Activated CD8-positive, alpha-beta T cell treated with anti-CD3 and anti-CD28 coated beads for 36 hours (primary cell): ENCODE measurements at regions not wholly inside any gene's neighbourhood (a gene's known extent, or its start where the extent isn't known, plus 50 kb on each side); places are given as distances from the start of the nearest gene placed in this dataset.

Source experiments
- ATAC-seq: fragments of 200-7000 bp; cut with Tn5 transposase; one replicate; pipeline ENCODE4 v1.10.0; 2021; ENCODE audit warnings: mild to moderate bottlenecking, moderate library complexity
- CTCF ChIA-PET: fragments of 350-600 bp; sonication (Branson Sonifier 250); formaldehyde crosslinking; loops from one replicate; lab custom pipeline; 2021; ENCODE audit warnings: antibody characterized with exemption; lab: Charles Lee
- POLR2A ChIA-PET: fragments of 350-600 bp; sonication (Branson Sonifier 250); formaldehyde crosslinking; loops from one replicate; lab custom pipeline; 2021; ENCODE audit warnings: antibody characterized with exemption; lab: Charles Lee
- DNase-seq: peaks from one replicate; pipeline ENCODE4 v3.0.0-alpha.2; 2020
- H3K27ac Mint-ChIP-seq: one replicate; pipeline ENCODE4 v1.8.0; 2021; ENCODE audit warnings: mild to moderate bottlenecking, mixed read lengths
- H3K27me3 Mint-ChIP-seq: one replicate; pipeline ENCODE4 v1.8.0; 2021; ENCODE audit warnings: mixed read lengths
- H3K36me3 Mint-ChIP-seq: one replicate; pipeline ENCODE4 v1.8.0; 2021; ENCODE audit warnings: low read depth, mixed read lengths
- H3K4me1 Mint-ChIP-seq: one replicate; pipeline ENCODE4 v1.8.0; 2021; ENCODE audit warnings: low read depth, mixed read lengths
- H3K4me3 Mint-ChIP-seq: one replicate; pipeline ENCODE4 v1.8.0; 2021; ENCODE audit warnings: mild to moderate bottlenecking, moderate library complexity, mixed read lengths
- H3K9me3 Mint-ChIP-seq: one replicate; pipeline ENCODE4 v1.8.0; 2021; ENCODE audit warnings: mixed read lengths
- intact Hi-C: fragments of 100-400 bp; cut with micrococcal nuclease; formaldehyde crosslinking; loops from one replicate; pipeline ENCODE4 v1.10.0; 2022
- TF ChIP-seq, protein P1 (sequence below): fragments of 200-600 bp; IDR thresholded peaks from one replicate; pipeline ENCODE4 v1.8.0; 2022; ENCODE audit warnings: antibody characterized with exemption, mild to moderate bottlenecking

DNA sequence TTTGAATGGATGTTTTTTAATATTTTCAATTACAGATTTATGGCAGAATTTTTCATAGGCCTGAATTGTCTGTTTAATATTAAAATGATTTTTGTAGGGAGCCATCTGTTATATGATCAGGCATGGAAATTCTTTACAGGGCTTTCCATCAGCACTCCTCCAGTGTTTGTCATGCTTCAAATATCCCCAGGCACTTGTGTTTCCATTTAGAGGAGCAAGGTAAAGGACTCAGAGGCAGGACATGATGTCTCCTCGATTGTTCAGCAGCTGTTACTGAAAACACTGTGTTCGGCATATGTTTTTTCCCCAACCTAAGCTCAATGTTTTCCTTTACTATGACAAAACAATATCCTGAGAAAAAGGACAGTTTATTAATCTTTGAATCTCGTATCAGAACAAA is 172.3 kb upstream of the RFX3 start:
- no peak for ATAC-seq
- intact Hi-C loops, result no loop called here
- Mint-ChIP-seq H3K27ac (no peak overlapping the region), H3K4me3 (no peak overlapping the region), H3K27me3 (peaks cover 22% of the 10 kb centered on the region), H3K36me3 (no peaks in the 10 kb centered on the region), H3K9me3 (peaks cover 5% of the 10 kb centered on the region), H3K4me1 (no peaks in the 10 kb centered on the region)
- no peak for DNase-seq
- ChIA-PET POLR2A (no interaction called here), CTCF (no interaction called here)
- TF ChIP-seq, protein P1, sequence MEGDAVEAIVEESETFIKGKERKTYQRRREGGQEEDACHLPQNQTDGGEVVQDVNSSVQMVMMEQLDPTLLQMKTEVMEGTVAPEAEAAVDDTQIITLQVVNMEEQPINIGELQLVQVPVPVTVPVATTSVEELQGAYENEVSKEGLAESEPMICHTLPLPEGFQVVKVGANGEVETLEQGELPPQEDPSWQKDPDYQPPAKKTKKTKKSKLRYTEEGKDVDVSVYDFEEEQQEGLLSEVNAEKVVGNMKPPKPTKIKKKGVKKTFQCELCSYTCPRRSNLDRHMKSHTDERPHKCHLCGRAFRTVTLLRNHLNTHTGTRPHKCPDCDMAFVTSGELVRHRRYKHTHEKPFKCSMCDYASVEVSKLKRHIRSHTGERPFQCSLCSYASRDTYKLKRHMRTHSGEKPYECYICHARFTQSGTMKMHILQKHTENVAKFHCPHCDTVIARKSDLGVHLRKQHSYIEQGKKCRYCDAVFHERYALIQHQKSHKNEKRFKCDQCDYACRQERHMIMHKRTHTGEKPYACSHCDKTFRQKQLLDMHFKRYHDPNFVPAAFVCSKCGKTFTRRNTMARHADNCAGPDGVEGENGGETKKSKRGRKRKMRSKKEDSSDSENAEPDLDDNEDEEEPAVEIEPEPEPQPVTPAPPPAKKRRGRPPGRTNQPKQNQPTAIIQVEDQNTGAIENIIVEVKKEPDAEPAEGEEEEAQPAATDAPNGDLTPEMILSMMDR, result no peak

DNA sequence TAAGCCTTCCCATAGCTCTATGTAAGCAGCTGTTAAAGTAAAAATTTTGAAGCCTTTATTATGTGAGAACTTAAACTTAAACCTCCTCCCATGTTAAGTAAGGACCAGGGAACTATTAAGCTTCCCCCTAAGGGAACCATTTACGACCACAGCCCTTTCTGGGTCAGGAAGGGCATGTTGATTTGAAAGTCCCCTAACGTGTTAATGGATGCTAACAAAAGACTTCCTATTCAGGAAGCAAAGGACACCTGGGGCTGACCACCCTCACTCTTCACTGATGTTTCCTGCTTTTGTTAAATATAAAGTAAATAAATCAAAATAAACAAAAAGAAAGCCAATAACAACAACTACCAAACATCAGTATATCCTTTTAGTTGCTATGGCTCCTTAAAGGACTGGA is 170.6 kb upstream of the RFX3 start:
- Mint-ChIP-seq H3K36me3 (no peaks in the 10 kb centered on the region), H3K4me3 (no peak overlapping the region), H3K4me1 (no peaks in the 10 kb centered on the region), H3K9me3 (peaks cover 5% of the 10 kb centered on the region), H3K27me3 (peaks cover 20% of the 10 kb centered on the region), H3K27ac (no peak overlapping the region)
- DNase-seq (no peak), ATAC-seq (no peak)
- TF ChIP-seq, protein P1, result no peak
- ChIA-PET CTCF (no interaction called here), POLR2A (no interaction called here)
- intact Hi-C loops, result no loop called here

DNA sequence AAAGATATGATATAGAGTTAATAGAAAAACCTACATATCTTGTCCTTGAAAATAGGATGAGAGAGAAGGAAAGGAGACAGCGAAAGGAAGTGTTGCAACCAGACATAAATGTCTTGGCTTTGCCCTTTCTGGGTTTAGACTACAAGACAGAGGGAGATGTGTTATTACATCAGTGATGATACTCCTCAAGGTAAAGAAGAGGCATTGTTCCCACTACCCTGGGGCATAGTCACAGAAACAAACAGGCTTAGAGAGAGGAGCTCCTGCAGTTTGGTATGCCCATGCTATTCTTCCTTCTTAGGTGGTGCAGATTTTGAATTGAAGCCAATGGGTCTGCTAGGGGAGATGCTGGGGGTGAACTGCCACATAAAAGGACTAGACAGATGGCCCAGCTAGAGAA is 166.8 kb upstream of the RFX3 start:
- CTCF ChIA-PET, result no interaction called here
- no peak for DNase-seq
- TF ChIP-seq, protein P1, result no peak
- intact Hi-C loops, result no loop called here
- H3K27ac Mint-ChIP-seq, result no peak overlapping the region
- POLR2A ChIA-PET, result no interaction called here
- H3K9me3 Mint-ChIP-seq, result peaks cover 5% of the 10 kb centered on the region
- no peak for ATAC-seq
- no peak overlapping the region for H3K4me3 Mint-ChIP-seq
- H3K36me3 Mint-ChIP-seq, result no peaks in the 10 kb centered on the region
- H3K4me1 Mint-ChIP-seq, result no peaks in the 10 kb centered on the region
- peaks cover 5% of the 10 kb centered on the region for H3K27me3 Mint-ChIP-seq

DNA sequence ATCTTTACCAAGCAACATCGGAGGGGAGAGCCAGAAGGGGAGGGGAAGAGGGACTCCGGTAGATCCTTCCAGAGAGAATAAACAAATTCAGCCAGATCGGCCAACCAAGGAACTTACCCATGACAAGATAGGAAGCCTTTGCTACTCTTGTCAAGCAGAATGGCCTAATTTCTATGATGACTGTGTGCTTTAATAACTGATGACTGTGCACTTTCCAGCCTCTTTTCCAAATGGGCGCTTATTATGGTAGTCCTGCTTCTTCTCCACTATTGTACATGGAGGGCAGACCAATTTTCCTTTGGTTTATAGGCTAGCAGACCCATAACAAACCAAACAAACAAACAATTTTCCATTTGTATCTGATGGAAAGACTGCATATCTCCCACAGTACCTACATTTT is 163.8 kb upstream of the RFX3 start:
- intact Hi-C loops, result no loop called here
- ATAC-seq (no peak), DNase-seq (no peak)
- H3K9me3 Mint-ChIP-seq, result peaks cover 5% of the 10 kb centered on the region
- H3K4me1 Mint-ChIP-seq, result no peaks in the 10 kb centered on the region
- H3K27ac Mint-ChIP-seq, result no peak overlapping the region
- TF ChIP-seq, protein P1, result no peak
- H3K4me3 Mint-ChIP-seq, result no peak overlapping the region
- CTCF ChIA-PET, result no interaction called here
- POLR2A ChIA-PET, result no interaction called here
- H3K36me3 Mint-ChIP-seq, result peaks cover 1% of the 10 kb centered on the region
- H3K27me3 Mint-ChIP-seq, result no peaks in the 10 kb centered on the region

DNA sequence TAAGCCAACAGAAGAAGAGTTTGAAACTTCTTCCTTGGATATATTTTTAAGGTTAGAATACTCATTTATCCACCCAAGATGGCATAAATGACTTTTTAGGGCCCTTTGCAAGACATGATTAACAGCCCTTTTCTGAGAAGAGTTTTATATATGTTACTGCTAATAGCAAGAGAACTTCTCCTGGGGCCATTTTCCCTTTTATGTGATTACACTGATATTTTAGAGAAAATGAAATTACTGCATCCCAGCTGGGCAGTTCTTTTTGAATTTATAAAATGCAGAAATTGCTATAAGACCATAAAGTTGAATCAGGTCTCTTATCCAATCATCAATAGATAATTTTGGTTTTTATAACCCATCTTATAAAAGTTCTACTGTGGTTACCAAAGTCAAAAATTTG is 161.3 kb upstream of the RFX3 start:
- POLR2A ChIA-PET, result no interaction called here
- CTCF ChIA-PET, result no interaction called here
- no peak overlapping the region for H3K4me3 Mint-ChIP-seq

More for the DNA sequence above, 161.3 kb upstream of the RFX3 start:
- Mint-ChIP-seq H3K27me3 (no peaks in the 10 kb centered on the region), H3K36me3 (peaks cover 1% of the 10 kb centered on the region), H3K9me3 (no peaks in the 10 kb centered on the region), H3K4me1 (no peaks in the 10 kb centered on the region), H3K27ac (no peak overlapping the region)
- DNase-seq, result no peak
- intact Hi-C loops, result no loop called here
- ATAC-seq, result no peak
- TF ChIP-seq, protein P1, result no peak
